ENCODE measurements at regions not wholly inside any gene's neighbourhood (a gene's known extent, or its start where the extent isn't known, plus 50 kb on each side); places are given as distances from the start of the nearest gene placed in this dataset.

DNA sequence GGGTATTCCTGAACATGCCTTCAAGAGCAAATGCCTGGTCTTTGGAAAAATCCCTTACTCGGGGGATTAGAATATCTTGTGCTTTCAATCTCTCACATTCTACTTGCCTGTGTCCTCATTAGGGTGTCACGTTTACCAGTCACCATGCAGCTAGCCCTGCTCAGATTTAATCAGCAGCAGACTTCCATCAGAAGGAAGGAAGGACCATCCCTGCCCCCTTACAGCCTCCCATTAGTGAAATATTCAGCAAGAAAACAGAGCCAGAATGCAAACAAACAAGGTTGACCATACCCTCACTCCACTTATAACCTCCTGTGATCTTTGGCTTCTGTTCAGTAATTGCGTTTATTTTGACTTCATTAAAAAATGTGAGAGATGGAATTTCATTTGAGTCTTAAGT lies 208.6 kb downstream of the CXCL12 start:
- no peak overlapping the region for H4K91ac ChIP-seq (ENCODE audit: low read depth, low read length, poor library complexity)
- no peak overlapping the region for H3K23ac ChIP-seq (ENCODE audit: low read depth, low read length, poor library complexity)
- H2BK120ac ChIP-seq (ENCODE audit: low read depth, low read length) = no peak overlapping the region
- H3K4me3 ChIP-seq (ENCODE audit: low read length in 2 of 2) = no peak overlapping the region
- H3K14ac ChIP-seq (ENCODE audit: low read length) = no peak overlapping the region
- no peak overlapping the region for H3K27ac ChIP-seq (replicated peaks; ENCODE audit: low read length)
- no peak overlapping the region for H3K4ac ChIP-seq (ENCODE audit: low read length)
- H3K9me3 ChIP-seq (replicated peaks in 1 of 2; ENCODE audit: control insufficient read depth in 2 of 2, insufficient read depth in 1 of 2, low read depth in 1 of 2, low read length in 2 of 2) = no peaks in the 10 kb centered on the region
- H3K27me3 ChIP-seq (ENCODE audit: control insufficient read depth in 3 of 3, insufficient read depth in 3 of 3, low read depth in 1 of 3, low read length in 3 of 3) = no peaks in the 10 kb centered on the region
- no peak overlapping the region for H2BK12ac ChIP-seq (ENCODE audit: low read length)
- no peak overlapping the region for H2BK15ac ChIP-seq (ENCODE audit: low read length)
- H3K9ac ChIP-seq (ENCODE audit: low read depth, low read length, poor library complexity) = no peak overlapping the region
- H3K79me1 ChIP-seq (ENCODE audit: low read depth, low read length) = no peaks in the 10 kb centered on the region
- H2AK5ac ChIP-seq (ENCODE audit: low read depth, low read length) = no peak overlapping the region
- H2BK5ac ChIP-seq (ENCODE audit: low read length) = no peak overlapping the region
- no peak overlapping the region for H3K4me2 ChIP-seq (ENCODE audit: insufficient read depth, low read length, poor library complexity, severe bottlenecking)
- H2AFZ ChIP-seq (ENCODE audit: low read length) = no peak overlapping the region
- DNase-seq (ENCODE audit: low spot score) = no peak
- no peaks in the 10 kb centered on the region for H3K36me3 ChIP-seq (replicated peaks in 1 of 2; ENCODE audit: control insufficient read depth in 2 of 2, insufficient read depth in 2 of 2, low read length in 2 of 2)
- H3K4me1 ChIP-seq (ENCODE audit: control insufficient read depth in 2 of 2, insufficient read depth in 1 of 2, low read depth in 1 of 2, low read length in 2 of 2) = peaks cover 0 to 11% of the 10 kb centered on the region in 2 donors
- no peak overlapping the region for H4K8ac ChIP-seq (ENCODE audit: low read depth, low read length)
- no peak overlapping the region for H3K18ac ChIP-seq (ENCODE audit: low read length)
- WGBS, 2 donors (ENCODE audit: extremely low coverage in 2 of 2, insufficient read length in 2 of 2, insufficient replicate concordance in 1 of 2) = no CpG with 5 or more reads among the region's 3 CpGs

DNA sequence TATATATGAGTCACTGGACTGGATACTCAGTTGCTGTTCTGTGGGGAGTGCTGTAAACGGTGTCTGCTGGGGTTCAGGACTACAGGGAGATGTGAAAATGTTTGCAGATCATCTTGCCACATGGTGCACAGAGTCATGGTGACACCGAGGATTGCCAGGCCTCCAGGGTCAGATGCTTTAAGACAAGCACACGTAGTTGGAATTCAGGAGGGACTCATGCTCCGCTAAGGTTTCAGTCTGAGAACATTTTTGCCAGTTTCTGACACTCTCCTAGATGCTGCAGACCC lies 211.3 kb downstream of the CXCL12 start:
- no CpG with 5 or more reads among the region's 4 CpGs for WGBS, 2 donors (ENCODE audit: extremely low coverage in 2 of 2, insufficient read length in 2 of 2, insufficient replicate concordance in 1 of 2)
- no peaks in the 10 kb centered on the region for H3K36me3 ChIP-seq (replicated peaks in 1 of 2; ENCODE audit: control insufficient read depth in 2 of 2, insufficient read depth in 2 of 2, low read length in 2 of 2)
- H3K18ac ChIP-seq (ENCODE audit: low read length) = peak overlapping the region; percentile 46
- H4K8ac ChIP-seq (ENCODE audit: low read depth, low read length) = no peak overlapping the region
- H3K27me3 ChIP-seq (ENCODE audit: control insufficient read depth in 3 of 3, insufficient read depth in 3 of 3, low read depth in 1 of 3, low read length in 3 of 3) = no peaks in the 10 kb centered on the region
- H3K9ac ChIP-seq (ENCODE audit: low read depth, low read length, poor library complexity) = no peak overlapping the region
- no peaks in the 10 kb centered on the region for H3K9me3 ChIP-seq (replicated peaks in 1 of 2; ENCODE audit: control insufficient read depth in 2 of 2, insufficient read depth in 1 of 2, low read depth in 1 of 2, low read length in 2 of 2)
- no peak overlapping the region for H3K4me3 ChIP-seq (ENCODE audit: low read length in 2 of 2)
- no peak overlapping the region for H2BK12ac ChIP-seq (ENCODE audit: low read length)
- H4K91ac ChIP-seq (ENCODE audit: low read depth, low read length, poor library complexity) = no peak overlapping the region
- H3K4me1 ChIP-seq (ENCODE audit: control insufficient read depth in 2 of 2, insufficient read depth in 1 of 2, low read depth in 1 of 2, low read length in 2 of 2) = peaks cover 0 to 7% of the 10 kb centered on the region in 2 donors
- H2BK5ac ChIP-seq (ENCODE audit: low read length) = no peak overlapping the region
- H2AK5ac ChIP-seq (ENCODE audit: low read depth, low read length) = no peak overlapping the region
- H2BK15ac ChIP-seq (ENCODE audit: low read length) = no peak overlapping the region
- no peak overlapping the region for H3K4ac ChIP-seq (ENCODE audit: low read length)
- H3K23ac ChIP-seq (ENCODE audit: low read depth, low read length, poor library complexity) = no peak overlapping the region
- no peaks in the 10 kb centered on the region for H3K79me1 ChIP-seq (ENCODE audit: low read depth, low read length)
- no peak overlapping the region for H2BK120ac ChIP-seq (ENCODE audit: low read depth, low read length)
- no peak overlapping the region for H2AFZ ChIP-seq (ENCODE audit: low read length)
- no peak overlapping the region for H3K27ac ChIP-seq (replicated peaks; ENCODE audit: low read length)
- no peak overlapping the region for H3K14ac ChIP-seq (ENCODE audit: low read length)
- DNase-seq (ENCODE audit: low spot score) = no peak
- no peak overlapping the region for H3K4me2 ChIP-seq (ENCODE audit: insufficient read depth, low read length, poor library complexity, severe bottlenecking)

DNA sequence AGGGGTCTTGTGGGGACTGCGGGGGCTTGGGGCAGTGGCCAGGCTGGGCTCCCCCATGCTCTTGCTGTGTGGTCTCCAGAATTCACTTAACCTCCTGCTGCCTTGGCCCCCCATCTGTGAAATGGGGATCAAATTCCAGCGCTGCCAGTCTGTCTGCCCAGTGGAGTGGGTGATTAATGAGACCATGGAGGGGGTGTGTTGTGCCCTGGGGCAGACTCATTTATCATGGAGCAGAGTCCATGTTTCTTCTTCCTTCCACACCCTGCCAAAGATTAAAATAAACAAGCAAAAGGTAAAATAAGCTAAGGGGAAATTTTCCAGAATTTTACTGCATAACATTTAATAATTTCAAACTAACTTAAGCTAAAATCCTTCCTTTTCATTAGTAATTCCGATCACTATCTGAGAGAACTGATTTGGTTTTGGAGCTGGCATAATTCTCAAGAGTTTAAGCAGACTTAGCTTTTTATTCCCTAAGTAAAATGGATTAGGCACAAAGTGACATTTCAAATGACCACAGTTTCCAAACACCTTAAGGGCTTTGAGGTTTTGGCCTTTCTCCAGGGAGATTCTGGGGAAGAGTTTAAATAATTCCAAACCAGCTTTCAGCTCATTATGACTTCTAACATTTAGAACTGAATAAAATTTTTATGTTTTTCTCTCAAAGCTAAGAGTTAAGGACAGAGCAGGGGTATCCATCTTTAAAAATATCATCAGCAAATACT lies 211.9 kb downstream of the CXCL12 start:
- Histone ChIP-seq H3K23ac (ENCODE audit: low read depth, low read length, poor library complexity) (no peak overlapping the region), H3K4me3 (ENCODE audit: low read length in 2 of 2) (no peak overlapping the region), H3K18ac (ENCODE audit: low read length) (no peak overlapping the region), H4K91ac (ENCODE audit: low read depth, low read length, poor library complexity) (no peak overlapping the region), H3K14ac (ENCODE audit: low read length) (no peak overlapping the region), H2BK15ac (ENCODE audit: low read length) (no peak overlapping the region), H3K4me1 (ENCODE audit: control insufficient read depth in 2 of 2, insufficient read depth in 1 of 2, low read depth in 1 of 2, low read length in 2 of 2) (peaks cover 0 to 7% of the 10 kb centered on the region in 2 donors), H3K9me3 (replicated peaks in 1 of 2; ENCODE audit: control insufficient read depth in 2 of 2, insufficient read depth in 1 of 2, low read depth in 1 of 2, low read length in 2 of 2) (no peaks in the 10 kb centered on the region), H3K4ac (ENCODE audit: low read length) (no peak overlapping the region), H2BK120ac (ENCODE audit: low read depth, low read length) (no peak overlapping the region), H4K8ac (ENCODE audit: low read depth, low read length) (no peak overlapping the region), H3K4me2 (ENCODE audit: insufficient read depth, low read length, poor library complexity, severe bottlenecking) (no peak overlapping the region), H3K27me3 (ENCODE audit: control insufficient read depth in 3 of 3, insufficient read depth in 3 of 3, low read depth in 1 of 3, low read length in 3 of 3) (no peaks in the 10 kb centered on the region), H3K36me3 (replicated peaks in 1 of 2; ENCODE audit: control insufficient read depth in 2 of 2, insufficient read depth in 2 of 2, low read length in 2 of 2) (no peaks in the 10 kb centered on the region), H3K79me1 (ENCODE audit: low read depth, low read length) (no peaks in the 10 kb centered on the region), H2BK5ac (ENCODE audit: low read length) (no peak overlapping the region), H3K9ac (ENCODE audit: low read depth, low read length, poor library complexity) (no peak overlapping the region), H2AFZ (ENCODE audit: low read length) (no peak overlapping the region), H2AK5ac (ENCODE audit: low read depth, low read length) (no peak overlapping the region), H2BK12ac (ENCODE audit: low read length) (no peak overlapping the region), H3K27ac (replicated peaks; ENCODE audit: low read length) (no peak overlapping the region)
- no CpG with 5 or more reads among the region's 3 CpGs for WGBS, 2 donors (ENCODE audit: extremely low coverage in 2 of 2, insufficient read length in 2 of 2, insufficient replicate concordance in 1 of 2)
- no peak for DNase-seq (ENCODE audit: low spot score)

DNA sequence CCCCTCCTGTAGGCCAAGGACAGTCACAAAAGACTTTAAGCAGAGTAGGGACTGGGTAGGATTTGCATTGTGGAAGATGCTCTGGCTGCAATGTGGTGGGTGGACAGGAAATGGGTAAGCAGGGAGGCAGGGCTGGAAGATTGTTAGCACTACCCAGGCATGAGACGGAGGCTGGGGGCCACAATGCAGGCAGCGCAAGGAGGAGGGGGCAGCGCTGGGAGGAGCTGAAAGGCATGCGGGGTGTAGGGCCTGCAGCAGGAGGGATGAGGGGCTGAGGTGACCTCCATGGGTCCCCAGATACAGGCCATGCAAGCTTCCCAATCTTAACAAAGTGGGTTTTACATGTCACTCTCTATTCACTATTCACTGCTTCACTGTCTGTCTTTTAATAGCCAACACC lies 213.1 kb downstream of the CXCL12 start:
- no peak overlapping the region for H2AK5ac ChIP-seq (ENCODE audit: low read depth, low read length)
- H3K27me3 ChIP-seq (ENCODE audit: control insufficient read depth in 3 of 3, insufficient read depth in 3 of 3, low read depth in 1 of 3, low read length in 3 of 3) = no peaks in the 10 kb centered on the region
- H3K9me3 ChIP-seq (replicated peaks in 1 of 2; ENCODE audit: control insufficient read depth in 2 of 2, insufficient read depth in 1 of 2, low read depth in 1 of 2, low read length in 2 of 2) = no peaks in the 10 kb centered on the region
- DNase-seq (ENCODE audit: low spot score) = no peak
- no peak overlapping the region for H3K4ac ChIP-seq (ENCODE audit: low read length)
- H3K79me1 ChIP-seq (ENCODE audit: low read depth, low read length) = no peaks in the 10 kb centered on the region
- no peak overlapping the region for H2BK12ac ChIP-seq (ENCODE audit: low read length)
- H3K27ac ChIP-seq (replicated peaks; ENCODE audit: low read length) = no peak overlapping the region
- no peak overlapping the region for H3K4me3 ChIP-seq (ENCODE audit: low read length in 2 of 2)
- peak overlapping the region; percentile 39 for H2BK120ac ChIP-seq (ENCODE audit: low read depth, low read length)
- no peak overlapping the region for H4K91ac ChIP-seq (ENCODE audit: low read depth, low read length, poor library complexity)
- WGBS, 2 donors (ENCODE audit: extremely low coverage in 2 of 2, insufficient read length in 2 of 2, insufficient replicate concordance in 1 of 2) = no CpG with 5 or more reads among the region's 4 CpGs
- peak overlapping the region; percentile 1 for H3K18ac ChIP-seq (ENCODE audit: low read length)
- H3K4me1 ChIP-seq (ENCODE audit: control insufficient read depth in 2 of 2, insufficient read depth in 1 of 2, low read depth in 1 of 2, low read length in 2 of 2) = peaks cover 0 to 7% of the 10 kb centered on the region in 2 donors
- H2BK5ac ChIP-seq (ENCODE audit: low read length) = no peak overlapping the region
- no peak overlapping the region for H4K8ac ChIP-seq (ENCODE audit: low read depth, low read length)
- H2BK15ac ChIP-seq (ENCODE audit: low read length) = no peak overlapping the region
- no peak overlapping the region for H3K14ac ChIP-seq (ENCODE audit: low read length)
- H2AFZ ChIP-seq (ENCODE audit: low read length) = no peak overlapping the region
- no peak overlapping the region for H3K9ac ChIP-seq (ENCODE audit: low read depth, low read length, poor library complexity)
- H3K4me2 ChIP-seq (ENCODE audit: insufficient read depth, low read length, poor library complexity, severe bottlenecking) = no peak overlapping the region
- H3K36me3 ChIP-seq (replicated peaks in 1 of 2; ENCODE audit: control insufficient read depth in 2 of 2, insufficient read depth in 2 of 2, low read length in 2 of 2) = no peaks in the 10 kb centered on the region
- H3K23ac ChIP-seq (ENCODE audit: low read depth, low read length, poor library complexity) = peak overlapping the region; percentile 38
